ENCODE measurements at regions not wholly inside any gene's neighbourhood (a gene's known extent, or its start where the extent isn't known, plus 50 kb on each side); places are given as distances from the start of the nearest gene placed in this dataset.

DNA sequence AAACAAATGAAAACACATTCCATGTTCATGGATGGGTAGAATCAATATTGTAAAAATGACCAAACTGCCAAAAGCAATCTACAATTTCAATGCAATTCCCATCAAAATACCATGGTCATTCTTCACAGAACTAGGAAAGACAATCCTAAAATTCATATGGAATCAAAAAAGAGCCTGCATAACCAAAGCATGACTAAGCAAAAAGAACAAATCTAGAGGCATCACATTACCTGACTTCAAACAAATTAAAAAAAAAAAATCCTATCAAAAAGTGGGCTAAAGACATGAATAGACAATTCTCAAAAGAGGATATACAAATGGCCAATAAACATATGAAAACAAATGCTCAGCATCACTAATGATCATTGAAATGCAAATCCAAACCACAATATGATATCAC lies 297.5 kb downstream of the NAF1 start:
- TF ChIP-seq CHD2 (IDR thresholded peaks at IDR 0.05; ENCODE audit: low read length, partially characterized antibody) (no peak), POLR2A (IDR thresholded peaks at IDR 0.05; ENCODE audit: low read length) (no peak), ZNF302 (CRISPR knock-in tag; IDR thresholded peaks at IDR 0.05) (no peak), HDAC2 (IDR thresholded peaks at IDR 0.05) (no peak), PHF8 (IDR thresholded peaks at IDR 0.05; ENCODE audit: borderline replicate concordance, low read depth) (no peak), RAD21 (conservative IDR thresholded peaks at IDR 0.05 in 1 of 2, IDR thresholded peaks at IDR 0.05 in 1 of 2) (no peak), SREBF2 (IDR thresholded peaks at IDR 0.05) (no peak), RFX5 (IDR thresholded peaks at IDR 0.05) (no peak), MYC (IDR thresholded peaks at IDR 0.05; ENCODE audit: borderline replicate concordance, low read length) (no peak)
- TF ChIP-seq, protein P1, sequence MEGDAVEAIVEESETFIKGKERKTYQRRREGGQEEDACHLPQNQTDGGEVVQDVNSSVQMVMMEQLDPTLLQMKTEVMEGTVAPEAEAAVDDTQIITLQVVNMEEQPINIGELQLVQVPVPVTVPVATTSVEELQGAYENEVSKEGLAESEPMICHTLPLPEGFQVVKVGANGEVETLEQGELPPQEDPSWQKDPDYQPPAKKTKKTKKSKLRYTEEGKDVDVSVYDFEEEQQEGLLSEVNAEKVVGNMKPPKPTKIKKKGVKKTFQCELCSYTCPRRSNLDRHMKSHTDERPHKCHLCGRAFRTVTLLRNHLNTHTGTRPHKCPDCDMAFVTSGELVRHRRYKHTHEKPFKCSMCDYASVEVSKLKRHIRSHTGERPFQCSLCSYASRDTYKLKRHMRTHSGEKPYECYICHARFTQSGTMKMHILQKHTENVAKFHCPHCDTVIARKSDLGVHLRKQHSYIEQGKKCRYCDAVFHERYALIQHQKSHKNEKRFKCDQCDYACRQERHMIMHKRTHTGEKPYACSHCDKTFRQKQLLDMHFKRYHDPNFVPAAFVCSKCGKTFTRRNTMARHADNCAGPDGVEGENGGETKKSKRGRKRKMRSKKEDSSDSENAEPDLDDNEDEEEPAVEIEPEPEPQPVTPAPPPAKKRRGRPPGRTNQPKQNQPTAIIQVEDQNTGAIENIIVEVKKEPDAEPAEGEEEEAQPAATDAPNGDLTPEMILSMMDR (IDR thresholded peaks at IDR 0.05): no peak
- TF ChIP-seq, protein P2, sequence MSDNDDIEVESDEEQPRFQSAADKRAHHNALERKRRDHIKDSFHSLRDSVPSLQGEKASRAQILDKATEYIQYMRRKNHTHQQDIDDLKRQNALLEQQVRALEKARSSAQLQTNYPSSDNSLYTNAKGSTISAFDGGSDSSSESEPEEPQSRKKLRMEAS (IDR thresholded peaks at IDR 0.05): no peak
